A549 (cell line): ENCODE measurements at regions not wholly inside any gene's neighbourhood (a gene's known extent, or its start where the extent isn't known, plus 50 kb on each side); places are given as distances from the start of the nearest gene placed in this dataset.

Experiments used
- ATAC-seq, 2 experiments: fragments of 200-7000 bp in 1 of 2; fragments of >200 bp in 1 of 2; cut with Nextera tagmentation in 1 of 2; cut with Tn5 transposase in 1 of 2; 3 replicates each; pipeline versions ENCODE4 v1.8.0 to v1.9.1; 2018 to 2020; ENCODE audit warnings: mild to moderate bottlenecking in 1 of 2, moderate library complexity in 1 of 2
- CTCF ChIA-PET: fragments of 300-600 bp; sonication (Branson Sonifier 250); formaldehyde crosslinking; extraction: SDS; loops from one replicate; lab custom pipeline; 2021; ENCODE audit warnings: antibody characterized with exemption, inconsistent platforms; lab: Yijun Ruan, JAX
- POLR2A ChIA-PET: fragments of 350-600 bp; formaldehyde crosslinking; extraction: SDS; loops from one replicate; lab custom pipeline; 2021; ENCODE audit warnings: antibody characterized with exemption, inconsistent platforms; lab: Yijun Ruan, JAX
- DNase-seq, 2 experiments: peaks; one replicate each; pipeline versions ENCODE4 v3.0.0 to v3.0.0-alpha.2; 2011 to 2016; ENCODE audit warnings: low read depth in 1 of 2, low spot score in 1 of 2
- FAIRE-seq: peaks from 2 replicates; lab custom pipeline; 2011; peaks lifted over from hg19 to GRCh38; lab: Jason Lieb, UNC
- H3K27ac ChIP-seq, 2 experiments: fragments of >200 bp; sonication (Bioruptor Twin); formaldehyde crosslinking; 3 replicates each; pipeline ENCODE4 v1.5.1; 2016 to 2017
- H3K4me1 ChIP-seq: fragments of >200 bp; sonication (Bioruptor Twin); formaldehyde crosslinking; 3 replicates; pipeline ENCODE4 v1.6.1; 2016
- H3K4me2 ChIP-seq: fragments of >200 bp; sonication (Bioruptor Twin); formaldehyde crosslinking; 3 replicates; pipeline ENCODE4 v1.6.1; 2016
- H3K4me3 ChIP-seq: fragments of >200 bp; sonication (Bioruptor Twin); formaldehyde crosslinking; 3 replicates; pipeline ENCODE4 v1.5.1; 2016
- H3K9me3 ChIP-seq: fragments of >200 bp; sonication (Bioruptor Twin); formaldehyde crosslinking; 3 replicates; pipeline ENCODE4 v1.6.1; 2016
- BCL3 ChIP-seq: fragments of >200 bp; sonication (Bioruptor Twin); formaldehyde crosslinking; IDR thresholded peaks from 3 replicates; pipeline ENCODE4 v1.6.1; 2016
- CBX2 ChIP-seq: fragments of 200-600 bp; sonication (generic); IDR thresholded peaks from 2 replicates; pipeline ENCODE4 v1.6.1; 2016; ENCODE audit warnings: low read depth, mild to moderate bottlenecking, borderline replicate concordance
- CBX8 ChIP-seq: fragments of 200-600 bp; sonication (generic); IDR thresholded peaks from 2 replicates; pipeline ENCODE4 v1.6.1; 2016
- CEBPB ChIP-seq, 2 experiments: fragments of >200 bp in 1 of 2; sonication (Bioruptor Twin) in 1 of 2; formaldehyde crosslinking in 1 of 2; IDR thresholded peaks; 2 replicates each; pipeline ENCODE4 v1.6.1; 2012 to 2016
- EHMT2 ChIP-seq: fragments of 200-600 bp; sonication (generic); IDR thresholded peaks from 2 replicates; pipeline ENCODE4 v1.6.1; 2016; ENCODE audit warnings: antibody characterized with exemption, low read depth, mild to moderate bottlenecking, moderate library complexity
- ELK1 ChIP-seq: fragments of 150-350 bp; IDR thresholded peaks from 2 replicates; pipeline ENCODE4 v1.6.1; 2014; ENCODE audit warnings: low read depth, mild to moderate bottlenecking, low read length
- GATA3 ChIP-seq: IDR thresholded peaks from 2 replicates; pipeline ENCODE4 v1.6.1; 2012; ENCODE audit warnings: borderline replicate concordance
- HDAC2 ChIP-seq: fragments of 200-600 bp; sonication (generic); IDR thresholded peaks from 2 replicates; pipeline ENCODE4 v1.6.1; 2016
- HEYL ChIP-seq: fragments of 250-450 bp; sonication (Bioruptor Pico); IDR thresholded peaks from 2 replicates; pipeline ENCODE4 v1.8.0; 2021; ENCODE audit warnings: mild to moderate bottlenecking, moderate library complexity
- HMGXB4 ChIP-seq: fragments of 250-450 bp; sonication (Bioruptor Pico); IDR thresholded peaks from 2 replicates; pipeline ENCODE4 v1.5.0; 2021; ENCODE audit warnings: mild to moderate bottlenecking, moderate library complexity, borderline replicate concordance
- HOXB13 ChIP-seq: fragments of 250-450 bp; sonication (Bioruptor Pico); IDR thresholded peaks from 2 replicates; pipeline ENCODE4 v1.5.0; 2020; ENCODE audit warnings: low read depth, mild to moderate bottlenecking, moderate library complexity
- HOXB5 ChIP-seq: fragments of 250-450 bp; sonication (Bioruptor Pico); IDR thresholded peaks from 2 replicates; pipeline ENCODE4 v1.5.0; 2020; ENCODE audit warnings: mild to moderate bottlenecking, moderate library complexity
- JUN ChIP-seq, 2 experiments: fragments of >200 bp; sonication (Bioruptor Twin); formaldehyde crosslinking; IDR thresholded peaks; 2 replicates in 1 of 2; 3 replicates in 1 of 2; pipeline ENCODE4 v1.6.1; 2016 to 2017
- KDM5A ChIP-seq: fragments of 200-600 bp; sonication (generic); IDR thresholded peaks from 2 replicates; pipeline ENCODE4 v1.6.1; 2016; ENCODE audit warnings: antibody characterized with exemption, mild to moderate bottlenecking
- MAX ChIP-seq: IDR thresholded peaks from 2 replicates; pipeline ENCODE4 v1.6.1; 2012
- NFE2L2 ChIP-seq: fragments of 150-350 bp; conservative IDR thresholded peaks from 2 replicates; pipeline ENCODE4 v1.6.1; 2014; ENCODE audit warnings: low read length
- NPAS2 ChIP-seq: fragments of 250-450 bp; sonication (Bioruptor Pico); IDR thresholded peaks from 2 replicates; pipeline ENCODE4 v1.8.0; 2022; ENCODE audit warnings: mild to moderate bottlenecking, moderate library complexity, borderline replicate concordance
- REST ChIP-seq: fragments of 200-600 bp; sonication (generic); IDR thresholded peaks from 2 replicates; pipeline ENCODE4 v1.6.1; 2016; ENCODE audit warnings: antibody characterized with exemption, mild to moderate bottlenecking, moderate library complexity
- SREBF2 ChIP-seq: fragments of 450-650 bp; IDR thresholded peaks from 2 replicates; pipeline ENCODE4 v1.6.1; 2014; ENCODE audit warnings: mild to moderate bottlenecking, moderate library complexity
- TP53 ChIP-seq: fragments of 250-450 bp; sonication (Bioruptor Pico); IDR thresholded peaks from 2 replicates; pipeline ENCODE4 v1.5.0; 2021; ENCODE audit warnings: mild to moderate bottlenecking, moderate library complexity
- USF2 ChIP-seq: fragments of 450-650 bp; IDR thresholded peaks from 2 replicates; pipeline ENCODE4 v1.6.1; 2014; ENCODE audit warnings: antibody characterized with exemption
- ZC3H11A ChIP-seq: fragments of 450-650 bp; IDR thresholded peaks from 2 replicates; pipeline ENCODE4 v1.6.1; 2014; ENCODE audit warnings: antibody characterized with exemption, mild to moderate bottlenecking
- ZFP36 ChIP-seq: fragments of 450-650 bp; IDR thresholded peaks from 2 replicates; pipeline ENCODE4 v1.6.1; 2014; ENCODE audit warnings: borderline replicate concordance; ENCODE audit not compliant: partially characterized antibody
- WGBS: methylation state at CpG from one replicate; pipeline ENCODE4 v1.1.6; 2017; ENCODE audit errors: missing lambda C conversion rate; 5-methylcytosine and 5-hydroxymethylcytosine counted together

- TF ChIP-seq SREBF2: no peak
- no peak for TF ChIP-seq HMGXB4
- no peak for TF ChIP-seq HOXB13 (CRISPR knock-in tag)
- no peak for TF ChIP-seq CBX2
- TF ChIP-seq USF2: no peak
- TF ChIP-seq NPAS2 (CRISPR knock-in tag): no peak
- no peak for TF ChIP-seq KDM5A
- no peak for TF ChIP-seq HOXB5 (CRISPR knock-in tag)
- Histone ChIP-seq H3K4me2 (no peak overlapping the region), H3K4me3 (no peak overlapping the region), H3K9me3 (no peaks in the 10 kb centered on the region), H3K4me1 (peaks cover 15% of the 10 kb centered on the region), H3K27ac (no peak overlapping the region)
- FAIRE-seq (no peak), ATAC-seq (no peak), DNase-seq (no peak)
- ChIA-PET CTCF (interaction anchor here (1.5 kb wide), 1 partner anchor 57 kb away, joined by 3 read pairs; no protein-coding TSS in a partner anchor), POLR2A (no interaction called here)
- WGBS: 52% methylated on average over 1 of the region's 1 CpG
These were observed 58.9 kb upstream of the KIF26B start for GRCh38 chr1:245095903-245096302.

- no peak for DNase-seq
- FAIRE-seq: no peak
- 86% methylated on average over 3 of the region's 5 CpGs for WGBS
- ATAC-seq: no peak
- no peaks in the 10 kb centered on the region for H3K9me3 ChIP-seq
- POLR2A ChIA-PET: no interaction called here
- no peak overlapping the region for H3K27ac ChIP-seq
- CTCF ChIA-PET: interaction anchor here (1.3 kb wide), 1 partner anchor 58 kb away, joined by 4 read pairs; no protein-coding TSS in a partner anchor
- no peak overlapping the region for H3K4me3 ChIP-seq
- H3K4me1 ChIP-seq: peaks cover 15% of the 10 kb centered on the region
- no peak overlapping the region for H3K4me2 ChIP-seq
- TF ChIP-seq ZC3H11A: no peak
- TF ChIP-seq ELK1: no peak
- TF ChIP-seq ZFP36: no peak
- no peak for TF ChIP-seq JUN (IDR thresholded peaks at IDR 0.05)
- TF ChIP-seq CBX8: no peak
- no peak for TF ChIP-seq GATA3
- TF ChIP-seq BCL3: no peak
- no peak for TF ChIP-seq HDAC2
- TF ChIP-seq HOXB5 (CRISPR knock-in tag): no peak
- no peak for TF ChIP-seq NFE2L2
- TF ChIP-seq EHMT2: no peak
- TF ChIP-seq TP53 (CRISPR knock-in tag): no peak
- no peak for TF ChIP-seq CEBPB (IDR thresholded peaks at IDR 0.05)
- TF ChIP-seq REST: no peak
- TF ChIP-seq HEYL (CRISPR knock-in tag): no peak
- no peak for TF ChIP-seq CBX2
- TF ChIP-seq MAX: no peak
- TF ChIP-seq HOXB13 (CRISPR knock-in tag): no peak
These were observed 59.8 kb upstream of the KIF26B start for GRCh38 chr1:245094954-245095353.
